ENCODE measurements at regions not wholly inside any gene's neighbourhood (a gene's known extent, or its start where the extent isn't known, plus 50 kb on each side); places are given as distances from the start of the nearest gene placed in this dataset.
"Not testable (repeated sequence)": the region's sequence is repeated elsewhere in the genome, so short reads cannot be mapped to it uniquely, and the experiment has no call there.

DNA sequence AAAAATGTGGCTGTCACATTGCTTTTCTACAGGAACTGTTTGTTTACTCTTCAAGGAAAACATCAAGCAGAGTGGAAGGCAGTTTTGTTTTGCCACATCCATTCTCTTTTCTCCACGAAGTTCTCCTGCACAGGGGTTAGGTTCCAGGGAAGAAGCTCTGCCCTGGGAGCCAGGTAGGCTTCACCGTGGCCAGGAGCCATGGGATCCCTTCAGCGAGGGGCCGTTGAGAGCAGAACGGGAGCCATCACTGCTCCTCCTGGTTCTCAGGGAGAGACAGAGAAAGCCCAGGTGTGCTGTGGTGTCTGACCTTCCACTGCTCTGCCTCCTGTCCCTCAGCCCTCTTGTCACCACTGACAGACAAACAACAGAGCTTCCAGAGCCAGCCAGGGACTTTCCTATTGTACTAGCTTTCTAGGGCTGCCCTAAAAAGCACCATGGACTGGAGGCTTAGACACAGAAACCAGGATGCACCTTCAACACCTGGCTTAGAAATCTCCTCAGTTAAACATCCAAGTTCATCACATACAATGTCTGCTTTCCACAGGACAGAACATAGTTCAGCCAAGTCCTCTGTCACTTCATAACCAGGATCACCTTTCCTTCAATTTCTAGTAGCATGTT lies 75.6 kb upstream of the SLC22A23 start:
- TF ChIP-seq, protein P1, sequence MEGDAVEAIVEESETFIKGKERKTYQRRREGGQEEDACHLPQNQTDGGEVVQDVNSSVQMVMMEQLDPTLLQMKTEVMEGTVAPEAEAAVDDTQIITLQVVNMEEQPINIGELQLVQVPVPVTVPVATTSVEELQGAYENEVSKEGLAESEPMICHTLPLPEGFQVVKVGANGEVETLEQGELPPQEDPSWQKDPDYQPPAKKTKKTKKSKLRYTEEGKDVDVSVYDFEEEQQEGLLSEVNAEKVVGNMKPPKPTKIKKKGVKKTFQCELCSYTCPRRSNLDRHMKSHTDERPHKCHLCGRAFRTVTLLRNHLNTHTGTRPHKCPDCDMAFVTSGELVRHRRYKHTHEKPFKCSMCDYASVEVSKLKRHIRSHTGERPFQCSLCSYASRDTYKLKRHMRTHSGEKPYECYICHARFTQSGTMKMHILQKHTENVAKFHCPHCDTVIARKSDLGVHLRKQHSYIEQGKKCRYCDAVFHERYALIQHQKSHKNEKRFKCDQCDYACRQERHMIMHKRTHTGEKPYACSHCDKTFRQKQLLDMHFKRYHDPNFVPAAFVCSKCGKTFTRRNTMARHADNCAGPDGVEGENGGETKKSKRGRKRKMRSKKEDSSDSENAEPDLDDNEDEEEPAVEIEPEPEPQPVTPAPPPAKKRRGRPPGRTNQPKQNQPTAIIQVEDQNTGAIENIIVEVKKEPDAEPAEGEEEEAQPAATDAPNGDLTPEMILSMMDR (conservative IDR thresholded peaks at IDR 0.05; ENCODE audit: low read depth, low read length), result no peak
- no peak overlapping the region for H3K4me3 ChIP-seq (ENCODE audit: low read depth, low read length)
- no peak for DNase-seq (ENCODE audit: low read depth)

DNA sequence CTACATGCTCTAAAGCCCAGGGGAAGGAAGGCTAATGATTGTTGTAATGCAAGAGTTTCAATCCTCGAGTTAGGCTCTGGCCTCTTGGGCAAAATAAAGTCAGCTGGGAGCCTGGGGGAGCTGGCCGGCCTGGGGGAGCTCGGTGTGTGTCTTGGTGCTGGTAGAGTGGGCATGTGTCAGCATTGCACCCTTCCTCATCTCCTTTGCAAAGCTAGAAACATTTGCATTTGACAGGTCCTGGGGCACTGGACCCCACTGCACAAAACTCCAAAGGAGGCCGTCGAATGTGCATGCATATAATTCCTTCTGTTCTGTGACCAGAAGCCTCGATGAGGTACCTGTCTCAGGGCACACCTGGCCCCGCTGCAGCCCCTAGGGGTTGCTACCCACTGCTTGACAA lies 74.6 kb upstream of the SLC22A23 start:
- no peak overlapping the region for H3K4me3 ChIP-seq (ENCODE audit: low read depth, low read length)
- no peak for DNase-seq (ENCODE audit: low read depth)
- TF ChIP-seq, protein P1 (conservative IDR thresholded peaks at IDR 0.05; ENCODE audit: low read depth, low read length), result no peak

DNA sequence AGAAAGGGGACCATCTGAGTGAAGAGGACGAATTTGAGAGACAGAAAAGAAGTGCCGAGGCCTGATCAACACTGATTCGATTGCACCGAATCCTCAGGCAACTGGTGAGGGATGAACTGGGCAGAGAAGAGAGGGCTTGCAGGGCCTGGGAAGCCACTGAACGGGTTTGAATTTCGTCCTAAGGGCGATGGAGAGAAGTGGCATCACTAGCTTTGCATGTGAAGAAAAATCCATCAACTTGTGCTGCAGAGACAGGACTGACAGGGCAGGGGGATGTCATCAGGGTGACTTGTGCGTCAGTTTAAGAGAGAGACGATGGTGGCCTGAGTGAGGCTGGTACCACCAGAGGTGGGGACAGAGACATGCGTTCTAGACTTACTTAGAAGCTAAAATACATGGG lies 73.7 kb upstream of the SLC22A23 start:
- no peak overlapping the region for H3K4me3 ChIP-seq (ENCODE audit: low read depth, low read length)
- DNase-seq (ENCODE audit: low read depth), result no peak
- TF ChIP-seq, protein P1 (conservative IDR thresholded peaks at IDR 0.05; ENCODE audit: low read depth, low read length), result no peak

DNA sequence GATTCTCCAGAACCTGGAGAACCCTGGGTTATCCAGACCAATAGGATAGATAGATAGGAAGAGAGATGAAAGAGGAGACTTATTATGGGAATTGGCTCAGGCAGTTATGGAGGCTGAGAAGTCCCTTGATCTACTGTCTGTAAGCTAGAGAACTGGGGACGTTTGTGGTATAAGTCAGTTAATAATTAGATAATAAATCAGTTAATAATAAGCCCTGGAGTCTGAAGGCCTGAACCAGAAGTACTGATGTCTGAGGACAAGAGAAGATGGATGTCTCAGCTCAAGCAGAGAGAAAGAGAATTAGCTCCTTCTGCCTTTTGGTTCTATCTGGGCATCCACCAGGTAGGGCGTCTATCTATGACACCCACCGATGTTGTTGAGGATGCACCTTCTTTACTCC lies 72.9 kb upstream of the SLC22A23 start:
- H3K4me3 ChIP-seq (ENCODE audit: low read depth, low read length), result no peak overlapping the region
- DNase-seq (ENCODE audit: low read depth), result no peak
- TF ChIP-seq, protein P1 (conservative IDR thresholded peaks at IDR 0.05; ENCODE audit: low read depth, low read length), result no peak

DNA sequence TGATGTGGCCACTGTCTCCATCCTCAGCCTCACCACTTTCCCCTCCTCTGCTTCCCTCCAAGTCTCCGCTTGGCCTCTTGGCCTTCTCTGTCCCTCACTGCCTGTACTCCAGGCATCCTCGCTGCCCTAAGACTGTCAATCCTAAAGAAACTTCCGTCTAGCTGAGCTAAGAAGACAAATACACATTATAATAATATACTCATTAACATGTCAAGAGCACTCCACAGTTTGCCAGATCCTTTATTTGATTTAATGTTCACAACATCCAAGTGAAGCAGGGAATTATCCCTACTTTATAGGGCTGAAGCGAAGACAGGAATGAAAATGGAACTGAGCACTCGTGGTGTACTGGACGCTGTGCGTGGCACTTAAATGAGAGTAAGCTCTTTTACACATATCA lies 72.4 kb upstream of the SLC22A23 start:
- TF ChIP-seq, protein P1 (conservative IDR thresholded peaks at IDR 0.05; ENCODE audit: low read depth, low read length), result no peak
- no peak for DNase-seq (ENCODE audit: low read depth)
- no peak overlapping the region for H3K4me3 ChIP-seq (ENCODE audit: low read depth, low read length)

DNA sequence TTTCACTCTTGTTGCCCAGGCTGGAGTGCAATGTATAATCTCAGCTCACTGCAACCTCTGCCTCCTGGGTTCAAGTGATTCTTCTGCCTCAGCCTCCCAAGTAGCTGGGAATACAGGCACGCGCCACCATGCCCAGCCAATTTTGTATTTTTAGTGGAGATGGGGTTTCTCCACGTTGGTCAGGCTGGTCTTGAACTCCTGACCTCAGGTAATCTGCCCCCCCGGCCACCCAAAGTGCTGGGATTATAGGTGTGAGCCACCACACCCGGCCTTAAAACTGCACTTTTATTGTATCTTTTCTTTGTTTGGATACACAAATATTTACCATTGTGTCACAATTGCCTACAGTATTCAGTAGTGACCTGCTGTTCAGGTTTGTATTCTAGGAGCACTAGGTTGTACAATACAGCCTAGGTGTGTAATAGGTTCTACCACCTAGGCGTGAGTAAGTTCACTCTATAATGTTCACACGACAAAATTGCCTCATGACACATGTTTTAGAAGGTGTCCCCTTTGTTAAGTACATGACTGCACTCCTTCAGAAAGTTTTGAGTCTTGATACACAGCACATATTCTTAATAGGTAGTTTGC lies 71.3 kb upstream of the SLC22A23 start:
- not testable (repeated sequence) for H3K4me3 ChIP-seq (ENCODE audit: low read depth, low read length); DNase-seq (ENCODE audit: low read depth)

DNA sequence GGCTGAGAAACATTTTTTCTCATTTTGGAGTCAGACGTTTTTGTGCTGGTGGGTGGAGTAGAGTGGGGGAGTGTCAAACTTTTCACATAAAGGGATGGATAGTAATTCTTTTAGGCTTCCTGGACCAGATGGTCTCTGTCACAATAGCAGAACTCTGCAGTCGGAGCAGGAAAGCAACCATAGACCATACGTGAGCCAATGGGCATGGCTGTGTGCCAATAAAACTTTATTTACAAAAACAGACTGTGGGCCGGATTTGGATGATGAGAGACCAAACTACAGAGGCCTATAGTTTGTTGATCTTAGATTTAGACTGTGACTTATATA lies 70.8 kb upstream of the SLC22A23 start:
- TF ChIP-seq, protein P1 (conservative IDR thresholded peaks at IDR 0.05; ENCODE audit: low read depth, low read length), result no peak
- no peak overlapping the region for H3K4me3 ChIP-seq (ENCODE audit: low read depth, low read length)
- no peak for DNase-seq (ENCODE audit: low read depth)
